Natural killer cell (primary cell): ENCODE measurements at regions not wholly inside any gene's neighbourhood (a gene's known extent, or its start where the extent isn't known, plus 50 kb on each side); places are given as distances from the start of the nearest gene placed in this dataset.

Experiments used
- ATAC-seq, 3 donors: fragments of 150-1000 bp in 2 of 3; fragments of 200-7000 bp in 1 of 3; cut with Tn5 transposase; 1 replicate in 1 of 3; 2 replicates in 2 of 3; pipeline ENCODE4 v1.10.0; 2021; ENCODE audit warnings: mild to moderate bottlenecking in 2 of 3, moderate library complexity in 2 of 3
- DNase-seq, 2 donors: peaks; one replicate each; pipeline versions ENCODE4 v3.0.0 to v3.0.0-alpha.2; 2013 to 2021; ENCODE audit warnings: mixed read lengths in 1 of 2
- H3K27ac ChIP-seq: one replicate; pipeline ENCODE4 v1.5.1; 2013; ENCODE audit warnings: mild to moderate bottlenecking, low read length
- H3K27me3 ChIP-seq: one replicate; pipeline ENCODE4 v1.6.1; 2013; ENCODE audit warnings: low read length; ENCODE audit not compliant: control insufficient read depth, insufficient read depth
- H3K36me3 ChIP-seq: one replicate; pipeline ENCODE4 v1.6.1; 2013; ENCODE audit warnings: low read length; ENCODE audit not compliant: control insufficient read depth, insufficient read depth
- H3K4me1 ChIP-seq: one replicate; pipeline ENCODE4 v1.6.1; 2013; ENCODE audit warnings: low read length; ENCODE audit not compliant: control insufficient read depth, insufficient read depth
- H3K4me3 ChIP-seq: one replicate; pipeline ENCODE4 v1.5.1; 2013; ENCODE audit warnings: low read length
- H3K9me3 ChIP-seq: one replicate; pipeline ENCODE4 v1.6.1; 2013; ENCODE audit warnings: low read length; ENCODE audit not compliant: control insufficient read depth, insufficient read depth
- H3K27ac Mint-ChIP-seq, 2 donors: one replicate each; pipeline ENCODE4 v1.8.0; 2022; ENCODE audit warnings: mild to moderate bottlenecking in 2 of 2, mixed read lengths in 2 of 2, moderate library complexity in 1 of 2
- H3K27me3 Mint-ChIP-seq, 2 donors: one replicate each; pipeline ENCODE4 v1.8.0; 2022; ENCODE audit warnings: low read depth in 2 of 2, mixed read lengths in 2 of 2
- H3K36me3 Mint-ChIP-seq: one replicate; pipeline ENCODE4 v1.8.0; 2022; ENCODE audit warnings: mixed read lengths
- H3K4me1 Mint-ChIP-seq, 2 donors: one replicate each; pipeline ENCODE4 v1.8.0; 2022; ENCODE audit warnings: mixed read lengths in 2 of 2
- H3K4me3 Mint-ChIP-seq: one replicate; pipeline ENCODE4 v1.8.0; 2022; ENCODE audit warnings: mild to moderate bottlenecking, moderate library complexity, mixed read lengths
- H3K9me3 Mint-ChIP-seq, 2 donors: one replicate each; pipeline ENCODE4 v1.8.0; 2022; ENCODE audit warnings: mixed read lengths in 2 of 2
- WGBS: methylation state at CpG from one replicate; pipeline ENCODE4 v1.1.7; 2013; ENCODE audit warnings: missing lambda C conversion rate; ENCODE audit not compliant: insufficient coverage; 5-methylcytosine and 5-hydroxymethylcytosine counted together
- intact Hi-C: fragments of 100-400 bp; cut with micrococcal nuclease; formaldehyde crosslinking; loops from one replicate; pipeline ENCODE4 v1.14.2; 2022
- TF ChIP-seq, protein P1 (sequence below): fragments of 200-600 bp; IDR thresholded peaks from one replicate; pipeline ENCODE4 v1.8.0; 2022; ENCODE audit warnings: antibody characterized with exemption

DNA sequence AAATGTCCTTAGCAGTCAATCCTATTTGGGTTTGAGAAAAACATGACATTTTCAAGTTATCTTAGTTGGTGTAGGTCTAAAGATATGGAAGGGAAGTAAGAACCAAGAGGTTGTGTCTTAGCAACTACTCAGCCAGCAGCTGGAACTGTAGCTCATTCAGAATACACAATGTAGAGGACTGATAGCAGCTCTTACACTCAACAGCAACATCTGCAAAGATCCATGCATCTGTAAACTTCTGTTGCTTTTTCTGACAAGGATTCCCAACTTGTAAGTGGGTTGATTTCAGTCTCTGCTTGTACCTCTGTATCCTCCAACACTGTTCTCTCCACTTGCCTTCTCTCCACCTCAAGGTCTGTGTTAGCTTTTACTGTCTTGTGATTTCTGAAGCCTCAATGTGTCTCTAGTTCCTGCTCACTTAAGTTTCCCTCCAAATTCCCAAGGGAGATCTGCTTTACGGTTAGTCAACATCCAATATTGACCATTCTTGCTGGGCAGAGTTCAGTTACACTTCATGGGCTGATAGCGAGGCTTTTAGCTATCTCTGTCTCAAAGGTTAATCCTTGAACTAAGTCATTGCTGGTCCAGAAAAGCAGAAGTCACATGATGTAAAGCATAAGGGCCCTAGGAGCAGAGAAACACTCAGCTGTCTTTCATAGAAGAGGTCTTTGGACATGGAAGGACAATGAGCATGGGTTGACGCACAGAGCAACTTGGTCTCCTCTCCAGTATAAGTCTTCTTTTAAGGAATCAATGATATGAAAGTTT, 71.6 kb upstream of the LGSN start:
- Mint-ChIP-seq H3K27ac (no peak overlapping the region), H3K9me3 (peaks cover 2% of the 10 kb centered on the region in 2 donors), H3K27me3 (peaks cover 0 to 1% of the 10 kb centered on the region in 2 donors), H3K4me1 (no peaks in the 10 kb centered on the region), H3K4me3 (no peak overlapping the region), H3K36me3 (no peaks in the 10 kb centered on the region)
- H3K9me3 ChIP-seq, result no peaks in the 10 kb centered on the region
- TF ChIP-seq, protein P1, sequence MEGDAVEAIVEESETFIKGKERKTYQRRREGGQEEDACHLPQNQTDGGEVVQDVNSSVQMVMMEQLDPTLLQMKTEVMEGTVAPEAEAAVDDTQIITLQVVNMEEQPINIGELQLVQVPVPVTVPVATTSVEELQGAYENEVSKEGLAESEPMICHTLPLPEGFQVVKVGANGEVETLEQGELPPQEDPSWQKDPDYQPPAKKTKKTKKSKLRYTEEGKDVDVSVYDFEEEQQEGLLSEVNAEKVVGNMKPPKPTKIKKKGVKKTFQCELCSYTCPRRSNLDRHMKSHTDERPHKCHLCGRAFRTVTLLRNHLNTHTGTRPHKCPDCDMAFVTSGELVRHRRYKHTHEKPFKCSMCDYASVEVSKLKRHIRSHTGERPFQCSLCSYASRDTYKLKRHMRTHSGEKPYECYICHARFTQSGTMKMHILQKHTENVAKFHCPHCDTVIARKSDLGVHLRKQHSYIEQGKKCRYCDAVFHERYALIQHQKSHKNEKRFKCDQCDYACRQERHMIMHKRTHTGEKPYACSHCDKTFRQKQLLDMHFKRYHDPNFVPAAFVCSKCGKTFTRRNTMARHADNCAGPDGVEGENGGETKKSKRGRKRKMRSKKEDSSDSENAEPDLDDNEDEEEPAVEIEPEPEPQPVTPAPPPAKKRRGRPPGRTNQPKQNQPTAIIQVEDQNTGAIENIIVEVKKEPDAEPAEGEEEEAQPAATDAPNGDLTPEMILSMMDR, result no peak
- DNase-seq (no peak), ATAC-seq (no peak)
- no peak overlapping the region for H3K4me3 ChIP-seq
- intact Hi-C loops, result no loop called here
- no peak overlapping the region for H3K27ac ChIP-seq
- 95% methylated on average over 2 of the region's 3 CpGs for WGBS
- H3K27me3 ChIP-seq, result no peaks in the 10 kb centered on the region
- no peaks in the 10 kb centered on the region for H3K4me1 ChIP-seq
- H3K36me3 ChIP-seq, result no peaks in the 10 kb centered on the region

DNA sequence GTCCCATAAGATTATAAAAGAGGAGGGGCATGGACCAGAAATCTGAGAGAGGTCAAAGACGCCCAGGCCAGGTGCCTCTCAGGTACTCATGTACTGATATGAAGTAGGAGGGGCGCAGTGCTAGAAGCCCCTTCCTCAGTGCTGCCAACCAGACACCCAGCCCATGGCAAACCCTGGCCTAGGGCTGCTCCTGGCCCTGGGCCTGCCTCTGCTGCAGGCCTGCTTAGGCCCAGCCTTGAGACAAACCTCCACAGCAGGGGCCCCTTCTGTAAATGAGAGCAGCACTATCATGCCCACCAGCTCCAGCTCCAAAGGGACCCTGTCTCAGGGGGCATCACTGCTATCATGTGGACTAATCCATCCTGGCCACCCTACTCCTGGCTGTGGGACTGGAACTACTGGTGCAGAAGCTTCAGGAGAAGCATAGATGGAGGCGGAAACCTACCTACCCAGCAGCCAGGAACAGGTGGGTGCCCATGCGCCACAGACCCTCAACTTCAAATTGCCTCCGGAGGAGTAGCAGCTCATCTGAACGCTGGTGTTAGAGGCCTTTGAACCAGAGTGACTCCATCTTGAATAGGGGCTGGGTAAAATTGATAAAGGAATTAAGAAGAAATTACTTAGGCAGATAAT, 72.4 kb upstream of the LGSN start:
- Histone ChIP-seq H3K4me1 (no peaks in the 10 kb centered on the region), H3K27me3 (no peaks in the 10 kb centered on the region), H3K4me3 (no peak overlapping the region), H3K36me3 (no peaks in the 10 kb centered on the region), H3K27ac (no peak overlapping the region), H3K9me3 (no peaks in the 10 kb centered on the region)
- intact Hi-C loops, result no loop called here
- no peak for ATAC-seq
- Mint-ChIP-seq H3K36me3 (no peaks in the 10 kb centered on the region), H3K27ac (no peak overlapping the region), H3K4me1 (no peaks in the 10 kb centered on the region), H3K9me3 (peaks cover 0 to 2% of the 10 kb centered on the region in 2 donors), H3K4me3 (no peak overlapping the region), H3K27me3 (no peaks in the 10 kb centered on the region)
- no peak for DNase-seq
- TF ChIP-seq, protein P1, result no peak
- 93% methylated on average over 6 of the region's 6 CpGs for whole genome bisulfite sequencing

DNA sequence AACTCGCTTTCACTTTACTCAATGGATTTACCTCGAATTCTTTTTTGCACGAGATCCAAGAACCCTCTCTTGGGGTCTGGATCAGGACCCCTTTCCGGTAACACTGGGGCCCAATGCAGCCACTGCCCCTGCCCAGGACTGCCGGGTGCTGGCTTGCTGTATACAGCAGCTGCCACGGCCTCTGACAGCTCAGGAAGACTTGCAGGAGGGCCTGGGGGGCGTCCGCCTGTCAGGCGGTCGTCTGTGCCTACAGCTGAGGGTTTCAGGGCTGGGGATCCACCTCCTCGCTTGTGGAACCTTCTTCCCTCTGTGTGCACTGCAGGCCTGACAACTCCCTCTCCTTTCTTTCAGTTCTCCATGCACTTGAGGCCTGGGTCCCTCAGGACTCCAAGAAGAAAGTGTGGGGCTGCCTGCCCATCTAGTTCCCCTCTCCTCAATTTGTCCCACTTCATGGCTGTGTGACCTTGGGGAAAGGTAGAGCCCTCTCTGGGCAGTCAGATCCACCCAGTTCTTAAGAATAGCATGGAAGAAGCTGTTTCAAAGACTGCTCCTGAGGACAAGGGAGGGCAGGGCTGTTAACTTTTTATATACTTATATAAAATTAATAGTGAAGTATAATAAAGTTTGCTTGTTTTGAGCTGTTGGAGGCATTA, 75.0 kb upstream of the LGSN start:
- Mint-ChIP-seq H3K27ac (no peak overlapping the region), H3K9me3 (no peaks in the 10 kb centered on the region), H3K27me3 (no peaks in the 10 kb centered on the region), H3K36me3 (no peaks in the 10 kb centered on the region), H3K4me3 (no peak overlapping the region), H3K4me1 (no peaks in the 10 kb centered on the region)
- 85% methylated on average over 11 of the region's 11 CpGs for whole genome bisulfite sequencing
- DNase-seq (no peak), ATAC-seq (no peak)
- intact Hi-C loops, result no loop called here
- Histone ChIP-seq H3K27ac (no peak overlapping the region), H3K27me3 (no peaks in the 10 kb centered on the region), H3K4me1 (no peaks in the 10 kb centered on the region), H3K36me3 (no peaks in the 10 kb centered on the region), H3K9me3 (no peaks in the 10 kb centered on the region), H3K4me3 (no peak overlapping the region)
- TF ChIP-seq, protein P1, result no peak
